Smooth muscle cell (in vitro differentiated cells): ENCODE measurements at regions not wholly inside any gene's neighbourhood (a gene's known extent, or its start where the extent isn't known, plus 50 kb on each side); places are given as distances from the start of the nearest gene placed in this dataset.

Experiments
- DNase-seq: peaks from one replicate; lab custom pipeline; 2025; ENCODE audit not compliant: unreplicated experiment; lab: John Stamatoyannopoulos, UW
- H2AFZ ChIP-seq: fragments of 200-600 bp; sonication (generic); 2 replicates; pipeline ENCODE4 v1.6.0; 2016; ENCODE audit warnings: antibody characterized with exemption, low read depth, mild to moderate bottlenecking
- H3F3A ChIP-seq: fragments of 200-600 bp; sonication (generic); 2 replicates; pipeline ENCODE4 v1.6.0; 2017; ENCODE audit warnings: antibody characterized with exemption, low read depth
- H3K27ac ChIP-seq: fragments of 200-600 bp; sonication (generic); 2 replicates; pipeline ENCODE4 v1.5.1; 2016; ENCODE audit warnings: low read depth, mild to moderate bottlenecking
- H3K27me3 ChIP-seq: fragments of 200-600 bp; sonication (generic); 2 replicates; pipeline ENCODE4 v1.6.1; 2016; ENCODE audit warnings: low read depth, mild to moderate bottlenecking
- H3K36me3 ChIP-seq: fragments of 200-600 bp; sonication (generic); 2 replicates; pipeline ENCODE4 v1.5.1; 2016; ENCODE audit warnings: low read depth
- H3K4me1 ChIP-seq: fragments of 200-600 bp; sonication (generic); 2 replicates; pipeline ENCODE4 v1.5.1; 2016; ENCODE audit warnings: low read depth
- H3K4me2 ChIP-seq: fragments of 200-600 bp; sonication (generic); 2 replicates; pipeline ENCODE4 v1.6.0; 2016; ENCODE audit warnings: mild to moderate bottlenecking
- H3K4me3 ChIP-seq: fragments of 200-600 bp; sonication (generic); 2 replicates; pipeline ENCODE4 v1.5.1; 2016; ENCODE audit warnings: mild to moderate bottlenecking
- H3K79me2 ChIP-seq: fragments of 200-600 bp; sonication (generic); 2 replicates; pipeline ENCODE4 v1.6.0; 2016; ENCODE audit warnings: low read depth, mild to moderate bottlenecking
- H3K9ac ChIP-seq: fragments of 200-600 bp; sonication (generic); 2 replicates; pipeline ENCODE4 v1.6.0; 2016; ENCODE audit warnings: low read depth
- H3K9me3 ChIP-seq: fragments of 200-600 bp; sonication (generic); replicated peaks from 2 replicates; pipeline ENCODE4 v1.5.1; 2016; ENCODE audit warnings: low read depth
- H4K20me1 ChIP-seq: fragments of 200-600 bp; sonication (generic); 2 replicates; pipeline ENCODE4 v1.6.0; 2016; ENCODE audit warnings: low read depth
- WGBS: methylation state at CpG from one replicate; pipeline ENCODE4 v1.1.7; 2016; ENCODE audit warnings: low lambda C conversion rate; 5-methylcytosine and 5-hydroxymethylcytosine counted together
- TF ChIP-seq, protein P1 (sequence below): fragments of 200-600 bp; sonication (generic); IDR thresholded peaks from 2 replicates; pipeline ENCODE4 v1.5.1; 2017; ENCODE audit warnings: borderline replicate concordance, mild to moderate bottlenecking, antibody characterized with exemption; ENCODE audit not compliant: insufficient read depth, poor library complexity, severe bottlenecking

DNA sequence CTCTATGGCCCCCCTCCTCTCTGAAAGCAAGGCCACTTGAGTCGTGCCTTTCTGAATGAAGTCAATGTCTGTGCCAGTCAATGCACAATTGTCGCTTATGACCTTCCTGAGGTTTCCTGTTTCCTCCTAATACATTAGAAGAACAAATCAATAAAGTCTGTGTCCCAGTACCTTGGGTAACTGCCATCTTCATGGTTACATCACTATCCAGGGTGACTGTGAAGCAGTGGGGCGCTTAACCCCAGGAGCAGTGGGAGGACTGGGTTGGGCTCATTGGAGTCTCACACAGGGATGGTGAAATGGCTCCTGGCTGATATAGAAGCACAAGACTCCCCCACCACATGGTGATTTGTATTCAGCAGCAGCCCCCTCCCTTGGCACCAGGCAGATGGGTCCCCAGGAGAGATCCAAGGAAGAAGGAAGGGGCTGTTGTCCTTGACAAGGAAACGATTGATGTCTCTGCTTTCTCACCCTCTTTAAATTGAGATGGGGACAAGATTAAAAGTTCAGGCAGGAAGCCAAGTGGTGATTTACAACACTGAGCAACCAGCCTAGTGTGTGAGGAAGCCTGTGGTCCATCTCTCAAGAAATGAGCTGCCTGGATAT lies 261.9 kb upstream of the ZNF462 start:
- Histone ChIP-seq H3K9ac (no peak overlapping the region), H4K20me1 (no peaks in the 10 kb centered on the region), H3K27ac (no peak overlapping the region), H3K79me2 (no peaks in the 10 kb centered on the region), H3K27me3 (no peaks in the 10 kb centered on the region), H3F3A (no peaks in the 10 kb centered on the region), H3K9me3 (no peaks in the 10 kb centered on the region), H2AFZ (no peak overlapping the region), H3K4me1 (peaks cover 8% of the 10 kb centered on the region), H3K4me2 (no peak overlapping the region), H3K36me3 (no peaks in the 10 kb centered on the region), H3K4me3 (no peak overlapping the region)
- no peak for DNase-seq
- TF ChIP-seq, protein P1, sequence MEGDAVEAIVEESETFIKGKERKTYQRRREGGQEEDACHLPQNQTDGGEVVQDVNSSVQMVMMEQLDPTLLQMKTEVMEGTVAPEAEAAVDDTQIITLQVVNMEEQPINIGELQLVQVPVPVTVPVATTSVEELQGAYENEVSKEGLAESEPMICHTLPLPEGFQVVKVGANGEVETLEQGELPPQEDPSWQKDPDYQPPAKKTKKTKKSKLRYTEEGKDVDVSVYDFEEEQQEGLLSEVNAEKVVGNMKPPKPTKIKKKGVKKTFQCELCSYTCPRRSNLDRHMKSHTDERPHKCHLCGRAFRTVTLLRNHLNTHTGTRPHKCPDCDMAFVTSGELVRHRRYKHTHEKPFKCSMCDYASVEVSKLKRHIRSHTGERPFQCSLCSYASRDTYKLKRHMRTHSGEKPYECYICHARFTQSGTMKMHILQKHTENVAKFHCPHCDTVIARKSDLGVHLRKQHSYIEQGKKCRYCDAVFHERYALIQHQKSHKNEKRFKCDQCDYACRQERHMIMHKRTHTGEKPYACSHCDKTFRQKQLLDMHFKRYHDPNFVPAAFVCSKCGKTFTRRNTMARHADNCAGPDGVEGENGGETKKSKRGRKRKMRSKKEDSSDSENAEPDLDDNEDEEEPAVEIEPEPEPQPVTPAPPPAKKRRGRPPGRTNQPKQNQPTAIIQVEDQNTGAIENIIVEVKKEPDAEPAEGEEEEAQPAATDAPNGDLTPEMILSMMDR, result no peak
- 85% methylated on average over 4 of the region's 4 CpGs for WGBS

DNA sequence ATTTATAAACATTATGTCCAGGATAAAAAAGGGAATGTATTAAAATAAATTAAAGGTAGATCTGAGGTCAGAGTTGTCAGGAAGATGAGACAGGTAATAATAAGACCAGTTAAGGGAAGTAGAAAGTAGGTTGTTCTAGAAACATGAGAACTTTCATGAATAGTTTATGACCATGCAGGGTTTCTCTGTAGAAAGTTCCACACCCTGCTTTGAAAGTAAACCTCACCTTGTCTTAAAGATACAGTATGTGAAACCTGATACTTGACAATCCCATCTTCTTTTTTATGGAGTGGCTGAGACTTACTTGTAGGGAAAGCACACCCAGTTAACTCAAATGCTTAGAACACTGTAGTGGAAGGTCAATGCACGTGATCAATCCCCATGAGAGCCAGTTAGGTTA lies 260.6 kb upstream of the ZNF462 start:
- H4K20me1 ChIP-seq, result no peaks in the 10 kb centered on the region
- DNase-seq, result no peak
- no peaks in the 10 kb centered on the region for H3K79me2 ChIP-seq
- peaks cover 8% of the 10 kb centered on the region for H3K4me1 ChIP-seq
- H3K4me3 ChIP-seq, result no peak overlapping the region
- H2AFZ ChIP-seq, result no peak overlapping the region
- H3K9ac ChIP-seq, result no peak overlapping the region
- H3K36me3 ChIP-seq, result no peaks in the 10 kb centered on the region
- no peaks in the 10 kb centered on the region for H3F3A ChIP-seq
- H3K27ac ChIP-seq, result no peak overlapping the region
- no peaks in the 10 kb centered on the region for H3K9me3 ChIP-seq
- 89% methylated on average over 1 of the region's 1 CpG for WGBS
- TF ChIP-seq, protein P1, result no peak
- H3K27me3 ChIP-seq, result no peaks in the 10 kb centered on the region
- no peak overlapping the region for H3K4me2 ChIP-seq

- no peaks in the 10 kb centered on the region for H3K36me3 ChIP-seq
- no peaks in the 10 kb centered on the region for H4K20me1 ChIP-seq
- H3F3A ChIP-seq, result no peaks in the 10 kb centered on the region
- H3K9me3 ChIP-seq, result no peaks in the 10 kb centered on the region
- TF ChIP-seq, protein P1, result no peak
- no peak overlapping the region for H3K9ac ChIP-seq
- DNase-seq, result no peak
- H3K4me1 ChIP-seq, result peaks cover 27% of the 10 kb centered on the region
- no peak overlapping the region for H3K4me2 ChIP-seq
- no peaks in the 10 kb centered on the region for H3K27me3 ChIP-seq
- H3K79me2 ChIP-seq, result no peaks in the 10 kb centered on the region
- no peak overlapping the region for H3K4me3 ChIP-seq
- H2AFZ ChIP-seq, result no peak overlapping the region
- no peak overlapping the region for H3K27ac ChIP-seq
- 91% methylated on average over 3 of the region's 3 CpGs for WGBS
Measured at GRCh38 chr9:106613250-106613737, 249.7 kb upstream of the ZNF462 start.
